ENCODE measurements at regions not wholly inside any gene's neighbourhood (a gene's known extent, or its start where the extent isn't known, plus 50 kb on each side); places are given as distances from the start of the nearest gene placed in this dataset.

DNA sequence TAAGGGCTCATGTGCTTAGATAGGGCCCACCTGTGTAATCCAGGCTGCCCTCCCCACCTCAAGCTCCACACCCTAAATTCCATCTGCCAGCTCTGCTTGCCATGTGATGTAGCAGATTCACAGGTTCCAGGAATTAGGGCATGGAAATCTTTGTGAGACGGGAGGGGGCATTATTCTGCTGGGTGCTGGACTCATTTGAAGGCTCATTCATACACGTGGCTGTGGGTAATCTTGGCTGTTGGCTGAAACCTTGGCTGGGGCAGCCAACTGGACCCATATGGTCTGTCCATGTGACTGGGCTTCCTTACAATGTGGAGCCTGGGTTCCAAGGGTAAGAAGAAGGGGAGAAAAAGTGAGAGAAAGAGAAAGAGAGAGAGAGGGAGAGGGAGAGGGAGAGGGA, 115.1 kb downstream of the CYLD start:
- TF ChIP-seq POLR2A (IDR thresholded peaks at IDR 0.05) (no peak), CTCF (IDR thresholded peaks at IDR 0.05) (no peak), POLR2AphosphoS5 (IDR thresholded peaks at IDR 0.05) (no peak), EP300 (IDR thresholded peaks at IDR 0.05; ENCODE audit: low read depth) (no peak)
